ENCODE measurements at regions not wholly inside any gene's neighbourhood (a gene's known extent, or its start where the extent isn't known, plus 50 kb on each side); places are given as distances from the start of the nearest gene placed in this dataset.

GRCh38 chr7:4612939-4613841 is 68.9 kb upstream of the FOXK1 start:
- TF ChIP-seq CTCF (IDR thresholded peaks at IDR 0.05), result no peak
- no peak for TF ChIP-seq EP300 (IDR thresholded peaks at IDR 0.05)
- no peak for TF ChIP-seq POLR2A (IDR thresholded peaks at IDR 0.05)

All from ovary (tissue), 3 donors.